Type B pancreatic cell (in vitro differentiated cells): ENCODE measurements at regions not wholly inside any gene's neighbourhood (a gene's known extent, or its start where the extent isn't known, plus 50 kb on each side); places are given as distances from the start of the nearest gene placed in this dataset.

Experiments
- DNase-seq: peaks from one replicate; pipeline ENCODE4 v3.0.0; 2021; ENCODE audit warnings: mixed read lengths; ENCODE audit not compliant: unreplicated experiment; ENCODE audit errors: extremely low spot score
- H3K27ac Mint-ChIP-seq: 2 replicates; pipeline ENCODE4 v1.8.0; 2021; ENCODE audit warnings: mild to moderate bottlenecking, mixed read lengths
- H3K27me3 Mint-ChIP-seq: 2 replicates; pipeline ENCODE4 v1.8.0; 2021; ENCODE audit warnings: mixed read lengths
- H3K36me3 Mint-ChIP-seq: 2 replicates; pipeline ENCODE4 v1.8.0; 2021; ENCODE audit warnings: mixed read lengths
- H3K4me1 Mint-ChIP-seq: one replicate; pipeline ENCODE4 v1.8.0; 2021; ENCODE audit warnings: mixed read lengths; ENCODE audit not compliant: unreplicated experiment
- H3K4me3 Mint-ChIP-seq: 2 replicates; pipeline ENCODE4 v1.8.0; 2021; ENCODE audit warnings: mild to moderate bottlenecking, mixed read lengths
- H3K9me3 Mint-ChIP-seq: 2 replicates; pipeline ENCODE4 v1.8.0; 2021; ENCODE audit warnings: mixed read lengths
- TF ChIP-seq, protein P1 (sequence below): fragments of 200-600 bp; sonication (generic); conservative IDR thresholded peaks from 2 replicates; pipeline ENCODE4 v1.5.0; 2021; ENCODE audit warnings: antibody characterized with exemption, mild to moderate bottlenecking

DNA sequence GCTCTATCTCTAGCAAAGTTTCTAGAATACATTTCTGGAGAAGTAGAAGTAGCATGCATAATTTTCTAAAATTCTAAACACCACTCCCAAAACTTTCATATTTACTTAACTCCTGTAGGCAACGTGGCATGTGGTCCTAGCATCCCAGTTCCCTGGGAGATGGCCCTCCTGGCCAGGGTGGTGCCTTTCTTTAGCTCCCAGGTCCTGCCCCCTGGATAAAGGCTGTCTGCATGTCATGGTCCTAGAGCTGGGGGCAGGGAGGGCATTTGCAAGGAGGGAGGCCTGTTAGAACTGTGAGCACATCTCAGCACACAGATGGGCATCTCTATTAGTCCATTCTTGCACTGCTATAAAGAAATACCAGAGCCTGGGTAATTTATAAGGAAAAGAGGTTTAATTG is 485.6 kb upstream of the SULF2 start:
- no peaks in the 10 kb centered on the region for H3K9me3 Mint-ChIP-seq
- peaks cover 3% of the 10 kb centered on the region for H3K27me3 Mint-ChIP-seq
- DNase-seq, result no peak
- peaks cover 29% of the 10 kb centered on the region for H3K4me1 Mint-ChIP-seq
- TF ChIP-seq, protein P1, sequence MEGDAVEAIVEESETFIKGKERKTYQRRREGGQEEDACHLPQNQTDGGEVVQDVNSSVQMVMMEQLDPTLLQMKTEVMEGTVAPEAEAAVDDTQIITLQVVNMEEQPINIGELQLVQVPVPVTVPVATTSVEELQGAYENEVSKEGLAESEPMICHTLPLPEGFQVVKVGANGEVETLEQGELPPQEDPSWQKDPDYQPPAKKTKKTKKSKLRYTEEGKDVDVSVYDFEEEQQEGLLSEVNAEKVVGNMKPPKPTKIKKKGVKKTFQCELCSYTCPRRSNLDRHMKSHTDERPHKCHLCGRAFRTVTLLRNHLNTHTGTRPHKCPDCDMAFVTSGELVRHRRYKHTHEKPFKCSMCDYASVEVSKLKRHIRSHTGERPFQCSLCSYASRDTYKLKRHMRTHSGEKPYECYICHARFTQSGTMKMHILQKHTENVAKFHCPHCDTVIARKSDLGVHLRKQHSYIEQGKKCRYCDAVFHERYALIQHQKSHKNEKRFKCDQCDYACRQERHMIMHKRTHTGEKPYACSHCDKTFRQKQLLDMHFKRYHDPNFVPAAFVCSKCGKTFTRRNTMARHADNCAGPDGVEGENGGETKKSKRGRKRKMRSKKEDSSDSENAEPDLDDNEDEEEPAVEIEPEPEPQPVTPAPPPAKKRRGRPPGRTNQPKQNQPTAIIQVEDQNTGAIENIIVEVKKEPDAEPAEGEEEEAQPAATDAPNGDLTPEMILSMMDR, result no peak
- H3K27ac Mint-ChIP-seq, result no peak overlapping the region
- no peak overlapping the region for H3K4me3 Mint-ChIP-seq
- H3K36me3 Mint-ChIP-seq, result no peaks in the 10 kb centered on the region

DNA sequence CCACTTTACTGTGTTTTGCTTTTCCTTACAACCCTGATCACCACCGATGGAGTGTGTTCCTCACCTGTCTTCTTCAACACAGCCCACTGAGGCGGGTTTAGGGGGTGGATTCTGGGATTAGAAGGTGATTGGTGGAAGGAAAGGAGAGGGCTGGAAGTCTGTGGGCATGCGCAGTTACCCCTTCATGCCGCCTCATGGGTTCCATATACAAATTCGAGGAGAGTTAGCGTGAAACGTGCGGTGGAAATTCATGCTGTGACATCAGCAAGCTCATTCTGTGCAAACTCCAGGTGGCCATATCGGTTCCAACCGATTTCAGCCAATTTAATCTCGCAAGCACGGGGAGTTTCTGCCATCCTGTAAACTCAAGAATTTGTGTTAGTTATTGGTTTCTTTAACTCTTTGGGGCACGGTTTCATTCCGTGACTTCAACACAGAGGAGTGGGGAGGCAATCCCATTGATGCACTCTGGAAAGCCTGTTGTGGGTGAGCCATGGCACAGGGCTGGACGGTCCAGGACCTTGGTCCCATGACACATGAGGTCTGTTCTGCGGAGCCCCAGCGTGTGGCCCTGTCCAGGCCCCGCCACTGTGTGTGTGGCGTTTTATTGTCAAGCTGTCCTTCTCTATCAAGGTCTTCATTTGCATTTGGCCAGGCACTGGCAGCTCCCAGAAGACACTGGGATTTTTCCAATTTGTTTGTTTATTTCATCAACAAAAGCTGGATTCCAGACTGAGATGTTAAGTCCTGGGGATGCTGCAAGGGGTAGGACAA is 482.8 kb upstream of the SULF2 start:
- TF ChIP-seq, protein P1, result no peak
- Mint-ChIP-seq H3K4me3 (no peak overlapping the region), H3K9me3 (no peaks in the 10 kb centered on the region), H3K36me3 (no peaks in the 10 kb centered on the region), H3K27me3 (peaks cover 3% of the 10 kb centered on the region), H3K4me1 (peaks cover 15% of the 10 kb centered on the region), H3K27ac (no peak overlapping the region)
- no peak for DNase-seq

DNA sequence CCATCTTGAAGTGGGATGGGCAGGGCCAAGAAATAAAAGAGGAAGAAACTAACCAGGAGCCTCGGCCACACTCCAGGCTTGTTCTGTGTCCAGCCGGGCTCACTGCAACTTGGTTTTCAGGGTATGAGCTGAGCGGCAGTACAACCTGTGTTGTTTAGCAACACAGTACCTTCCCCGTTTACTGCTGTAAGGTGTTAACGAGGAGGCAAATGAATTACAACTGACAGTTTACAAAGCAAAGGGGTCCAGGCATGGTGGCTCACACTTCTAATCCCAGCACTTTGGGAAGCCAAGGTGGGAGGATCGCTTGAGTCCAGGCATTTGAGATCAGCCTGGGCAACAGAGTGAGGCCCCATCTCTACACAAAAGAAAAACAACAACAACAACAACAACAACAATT is 481.3 kb upstream of the SULF2 start:
- no peaks in the 10 kb centered on the region for H3K9me3 Mint-ChIP-seq
- no peak overlapping the region for H3K4me3 Mint-ChIP-seq
- H3K27me3 Mint-ChIP-seq, result peaks cover 3% of the 10 kb centered on the region
- TF ChIP-seq, protein P1, result no peak
- H3K27ac Mint-ChIP-seq, result no peak overlapping the region
- H3K4me1 Mint-ChIP-seq, result peaks cover 16% of the 10 kb centered on the region
- H3K36me3 Mint-ChIP-seq, result no peaks in the 10 kb centered on the region
- DNase-seq, result no peak

DNA sequence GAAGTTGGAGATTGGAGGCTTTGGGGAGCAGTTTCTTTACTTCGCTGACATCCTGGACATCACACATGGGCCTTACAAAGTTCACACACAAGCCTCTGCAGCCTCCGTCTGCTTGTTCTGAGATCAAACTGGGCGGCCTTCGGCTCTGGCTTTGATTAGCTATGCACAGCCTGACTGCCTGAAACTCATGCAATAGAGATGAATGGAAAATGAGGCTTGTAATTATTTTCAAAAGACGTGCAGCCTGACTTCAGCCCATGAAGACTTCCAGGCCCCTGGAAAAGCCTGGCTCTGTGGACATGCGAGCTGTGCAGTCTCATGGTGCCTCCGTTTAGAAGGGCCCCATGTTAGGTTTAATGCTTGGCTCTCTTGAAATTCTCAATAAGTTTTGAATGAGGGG is 480.5 kb upstream of the SULF2 start:
- no peak for DNase-seq
- H3K27ac Mint-ChIP-seq, result no peak overlapping the region
- no peak overlapping the region for H3K4me3 Mint-ChIP-seq
- peaks cover 3% of the 10 kb centered on the region for H3K27me3 Mint-ChIP-seq
- no peaks in the 10 kb centered on the region for H3K9me3 Mint-ChIP-seq
- TF ChIP-seq, protein P1, result no peak
- peaks cover 21% of the 10 kb centered on the region for H3K4me1 Mint-ChIP-seq
- H3K36me3 Mint-ChIP-seq, result no peaks in the 10 kb centered on the region

DNA sequence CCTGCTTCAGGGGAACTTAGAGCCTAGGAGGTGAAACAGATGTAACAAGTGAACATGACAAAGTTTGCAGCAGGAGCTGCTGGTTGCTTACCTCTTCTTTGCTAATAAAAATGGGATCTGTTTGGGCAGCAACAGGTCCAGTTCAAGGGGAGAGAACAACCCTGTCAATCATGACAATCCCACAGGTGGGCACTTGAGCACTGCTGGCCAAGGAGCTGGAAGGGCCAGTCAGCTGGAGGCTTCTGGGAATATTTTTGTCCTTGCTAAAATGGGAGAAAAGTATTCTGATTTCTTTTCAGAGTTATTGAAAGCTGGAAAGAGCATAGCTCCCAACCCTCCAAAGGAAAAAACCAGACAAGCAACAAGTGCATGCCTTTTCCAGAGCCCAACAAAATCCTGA is 477.7 kb upstream of the SULF2 start:
- Mint-ChIP-seq H3K4me3 (no peak overlapping the region), H3K27me3 (no peaks in the 10 kb centered on the region), H3K27ac (no peak overlapping the region), H3K4me1 (peaks cover 16% of the 10 kb centered on the region), H3K9me3 (no peaks in the 10 kb centered on the region), H3K36me3 (no peaks in the 10 kb centered on the region)
- DNase-seq, result no peak
- TF ChIP-seq, protein P1, result no peak

DNA sequence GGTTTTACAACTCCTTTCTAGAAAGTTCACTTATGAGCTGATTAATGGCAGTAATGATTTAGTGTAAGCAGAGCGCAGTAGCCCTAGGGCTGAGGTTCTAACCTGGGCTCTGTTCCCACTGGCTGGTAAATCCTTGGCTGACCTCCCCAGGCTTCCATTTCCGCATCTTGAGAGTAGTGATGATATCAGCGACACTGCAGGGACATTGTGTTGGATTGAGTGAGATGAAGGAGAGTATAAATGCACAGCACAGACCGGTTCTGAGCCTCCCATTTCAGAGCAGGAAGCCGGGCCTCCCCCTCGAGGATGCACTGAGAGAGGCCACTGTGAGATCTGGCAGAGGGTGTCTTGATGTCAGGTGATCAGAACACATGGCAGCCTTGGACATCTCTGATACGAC is 477.2 kb upstream of the SULF2 start:
- Mint-ChIP-seq H3K9me3 (no peaks in the 10 kb centered on the region), H3K4me1 (peaks cover 16% of the 10 kb centered on the region), H3K27me3 (no peaks in the 10 kb centered on the region), H3K4me3 (no peak overlapping the region), H3K36me3 (no peaks in the 10 kb centered on the region), H3K27ac (no peak overlapping the region)
- TF ChIP-seq, protein P1, result no peak
- no peak for DNase-seq
